HG03460 (cell line): ENCODE measurements at regions not wholly inside any gene's neighbourhood (a gene's known extent, or its start where the extent isn't known, plus 50 kb on each side); places are given as distances from the start of the nearest gene placed in this dataset.

Experiments used
- ATAC-seq: cut with Tn5 transposase; IDR thresholded peaks from one replicate; pipeline ENCODE4 v1.9.1; 2021; ENCODE audit not compliant: unreplicated experiment

DNA sequence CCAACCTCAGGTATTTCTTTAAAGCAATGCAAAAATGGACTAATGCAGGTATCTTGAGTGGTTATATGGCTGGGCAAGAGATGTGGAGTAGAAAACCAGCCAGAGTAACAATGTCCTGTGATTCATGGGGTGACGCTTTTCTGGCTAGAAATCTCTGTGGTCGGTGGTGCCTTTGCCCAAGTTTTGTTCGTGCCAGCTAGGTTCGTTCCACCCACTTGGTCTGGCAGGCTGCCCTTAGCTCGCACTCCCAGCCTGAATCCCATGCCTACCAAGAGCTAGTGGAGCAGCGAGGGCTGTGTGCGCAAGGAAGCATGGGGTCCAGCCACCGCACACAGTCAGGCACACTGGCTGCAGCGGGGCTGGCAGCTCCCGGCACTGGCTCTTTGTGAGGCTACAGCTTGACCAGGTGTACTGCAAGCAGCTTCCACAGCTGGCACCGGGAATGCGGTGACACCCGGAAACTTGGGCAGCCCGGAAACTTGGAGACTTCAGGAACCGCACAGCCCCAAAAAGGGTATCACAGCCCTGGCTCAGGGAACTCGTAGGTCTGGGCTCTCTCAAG is 349.6 kb upstream of the PCDH20 start:
- ATAC-seq, result no peak

DNA sequence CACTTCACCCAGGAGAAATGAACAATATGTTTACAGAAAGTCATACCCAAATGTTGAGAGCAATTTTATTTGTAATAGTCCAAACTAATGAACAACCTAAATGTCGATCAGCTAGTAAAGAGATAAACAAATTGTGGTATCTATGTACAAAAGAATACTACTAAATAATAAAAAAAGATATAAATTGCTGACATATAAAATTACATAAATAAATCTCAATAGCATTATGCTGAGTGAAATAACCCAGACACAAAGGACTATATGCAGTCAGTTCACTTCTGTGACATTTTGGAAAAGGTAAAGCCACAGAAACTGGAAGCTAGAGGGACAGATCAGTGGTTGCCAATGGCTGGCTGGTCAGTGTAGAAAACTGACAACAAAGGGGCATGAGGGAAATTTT is 346.0 kb upstream of the PCDH20 start:
- ATAC-seq, result no peak

DNA sequence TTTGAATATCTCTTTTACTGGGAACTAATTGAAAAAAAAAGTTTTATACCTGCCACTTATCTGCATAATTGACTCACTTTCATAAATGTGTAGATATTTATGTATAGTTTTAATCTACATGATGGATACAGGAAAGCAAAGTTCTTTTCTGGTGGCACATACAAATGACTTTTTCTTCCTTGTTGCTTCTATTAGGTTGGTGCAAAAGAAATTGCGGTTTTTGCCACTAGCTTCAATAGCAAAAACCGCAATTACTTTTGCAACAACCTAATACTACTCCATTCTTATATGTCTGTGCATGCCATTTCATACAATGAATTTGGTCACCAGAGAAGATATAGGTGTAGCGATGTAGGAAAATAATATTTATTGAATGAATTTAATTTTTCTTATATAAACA is 344.5 kb upstream of the PCDH20 start:
- ATAC-seq, result no peak

DNA sequence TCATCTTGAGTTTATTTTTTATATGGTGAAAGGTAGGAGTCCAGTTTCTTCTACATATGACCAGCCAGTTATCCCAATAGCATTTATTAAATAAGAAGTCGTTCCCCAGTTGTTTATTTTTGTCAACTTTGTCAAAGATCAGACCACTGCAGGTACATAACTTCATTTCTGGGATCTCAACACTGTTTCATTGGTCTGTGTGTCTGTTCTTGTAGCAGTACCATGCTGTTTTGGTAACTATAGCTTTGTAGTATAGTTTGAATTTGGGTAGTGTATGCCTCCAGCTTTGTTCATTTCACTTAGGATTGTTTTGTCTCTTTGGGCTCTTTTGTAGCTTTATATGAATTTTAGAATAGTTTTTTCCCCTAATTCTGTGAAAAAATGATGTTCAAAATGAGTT is 340.4 kb upstream of the PCDH20 start:
- ATAC-seq, result no peak

DNA sequence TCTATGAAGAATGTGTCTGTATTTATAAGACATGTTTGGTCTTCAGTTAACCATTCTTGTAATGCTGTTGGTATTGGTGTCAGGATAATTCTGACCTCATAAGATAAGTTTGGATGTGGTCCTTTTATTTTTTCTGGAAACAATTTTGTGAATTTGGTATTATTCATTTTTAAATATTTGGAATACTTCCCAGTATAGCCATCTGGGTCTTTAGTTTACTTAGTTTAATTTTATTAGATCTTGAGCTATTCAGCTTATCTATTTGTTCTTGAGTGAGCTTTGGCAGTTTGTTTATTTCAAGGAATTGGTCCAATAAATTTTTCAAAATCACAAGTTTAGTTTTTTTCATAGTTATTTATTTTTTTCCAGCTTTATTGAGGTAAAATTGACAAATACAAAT is 335.4 kb upstream of the PCDH20 start:
- ATAC-seq, result no peak

DNA sequence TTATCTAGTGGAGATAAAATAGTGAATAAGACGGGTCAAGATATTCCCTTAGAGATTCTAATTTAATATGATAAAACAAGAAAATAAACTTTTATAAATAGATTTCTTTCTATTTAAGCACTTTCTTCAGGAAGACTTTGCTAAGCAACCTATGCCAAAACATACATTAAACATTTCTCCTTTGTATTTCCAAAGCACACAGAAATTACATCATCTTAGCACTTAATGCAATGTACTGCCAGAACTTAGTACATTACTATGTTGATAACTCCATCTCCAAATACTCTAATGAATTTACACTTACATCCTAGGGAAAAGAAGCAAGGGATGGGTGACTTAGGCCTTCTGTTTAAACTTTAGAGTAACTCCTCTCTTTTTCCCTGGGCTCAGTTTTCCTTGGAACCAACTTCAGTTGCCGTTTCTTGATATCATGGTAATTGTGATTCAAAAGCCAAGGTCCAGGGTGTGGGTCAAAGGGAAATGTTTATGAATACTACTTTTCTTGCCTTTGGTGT is 322.6 kb upstream of the PCDH20 start:
- no peak for ATAC-seq

DNA sequence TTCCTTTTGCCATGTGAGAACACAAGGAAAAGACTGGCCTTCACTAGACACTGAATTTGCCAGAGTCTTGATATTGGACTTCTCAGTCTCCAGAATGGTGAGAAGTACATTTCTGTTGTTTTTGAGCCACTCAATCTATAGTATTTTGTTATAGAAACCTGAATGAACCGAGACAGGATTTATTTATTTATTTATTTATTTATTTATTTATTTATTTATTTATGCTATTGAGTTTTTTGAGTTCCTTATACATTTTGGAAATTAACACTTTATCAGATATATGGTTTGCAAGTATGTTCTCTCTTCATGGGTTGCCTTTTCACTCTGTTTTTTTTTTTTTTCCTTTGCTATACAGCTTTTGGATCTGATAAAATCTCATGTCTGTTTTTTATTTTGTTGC is 319.0 kb upstream of the PCDH20 start:
- no peak for ATAC-seq

DNA sequence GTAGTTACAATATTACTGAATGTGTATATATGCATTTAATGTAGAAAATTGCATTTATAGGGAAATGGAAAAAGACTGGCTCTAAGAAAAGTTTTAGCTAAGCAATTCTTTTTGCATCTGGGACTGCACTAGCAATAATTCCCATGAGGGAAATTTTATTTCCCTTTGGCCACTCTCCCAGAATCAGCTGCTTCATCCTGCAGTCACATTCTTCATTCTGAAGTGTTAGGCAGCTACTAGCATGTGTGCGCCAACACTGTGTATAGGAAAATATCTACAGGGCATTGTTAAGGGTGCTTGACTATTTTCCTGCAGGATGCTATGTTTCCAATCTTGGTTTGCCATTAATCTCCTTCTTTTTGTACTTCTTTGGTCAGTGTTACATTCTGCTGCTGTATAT is 312.8 kb upstream of the PCDH20 start:
- ATAC-seq, result no peak

DNA sequence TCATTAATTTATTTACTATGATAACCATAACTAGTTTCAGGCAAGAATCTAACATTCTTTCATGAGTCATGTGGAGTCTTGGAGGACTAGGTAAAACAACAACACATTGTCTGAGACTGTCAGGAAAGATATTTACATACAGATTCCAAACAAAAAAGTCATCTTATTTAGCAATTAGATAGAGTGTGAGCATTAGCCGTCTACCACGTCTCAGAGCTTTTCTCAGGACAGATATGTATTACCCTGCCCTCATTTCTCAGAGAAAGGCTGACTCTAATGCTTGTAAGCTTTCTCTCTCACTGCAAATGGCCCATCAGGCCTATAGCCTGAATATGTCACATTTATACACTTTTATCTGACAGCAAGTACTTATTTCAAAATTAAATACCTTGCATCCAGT is 312.1 kb upstream of the PCDH20 start:
- ATAC-seq, result no peak

DNA sequence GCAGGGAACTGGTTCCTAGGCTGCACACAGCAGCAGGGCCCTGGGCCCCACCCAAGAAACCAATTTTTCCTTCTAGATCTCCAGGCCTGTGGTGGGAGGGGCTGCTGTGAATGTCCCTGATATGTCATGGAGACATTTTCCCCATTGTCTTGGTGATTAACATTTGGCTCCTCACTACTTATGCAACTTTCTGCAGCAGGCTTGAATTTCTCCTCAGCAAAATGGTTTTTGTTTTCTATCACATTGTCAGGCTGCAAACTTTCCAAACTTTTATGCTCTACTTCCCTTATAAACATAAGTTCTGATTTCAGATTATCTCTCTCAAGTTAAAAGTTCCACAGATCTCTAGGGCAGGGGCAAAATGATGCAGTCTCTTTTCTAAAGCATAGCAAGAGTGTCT is 310.2 kb upstream of the PCDH20 start:
- ATAC-seq, result no peak

DNA sequence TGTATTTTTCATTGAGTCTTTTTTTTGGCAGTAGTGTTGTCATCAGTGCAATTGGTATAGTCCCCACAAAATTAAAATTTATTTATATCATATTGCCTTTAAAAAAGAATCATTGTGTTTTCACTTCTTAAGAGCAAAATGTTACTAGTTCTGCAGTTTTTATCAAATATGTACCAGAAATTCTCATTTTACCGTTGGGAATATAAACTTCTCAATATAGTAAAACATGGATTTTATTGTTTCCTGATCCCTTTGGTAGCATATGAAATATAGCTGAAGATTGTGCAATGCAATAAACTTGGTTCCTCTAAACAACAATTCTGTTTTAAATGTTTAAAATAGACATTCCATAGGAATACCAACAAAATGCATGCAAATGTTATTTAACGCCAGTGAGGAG is 306.5 kb upstream of the PCDH20 start:
- ATAC-seq, result no peak

DNA sequence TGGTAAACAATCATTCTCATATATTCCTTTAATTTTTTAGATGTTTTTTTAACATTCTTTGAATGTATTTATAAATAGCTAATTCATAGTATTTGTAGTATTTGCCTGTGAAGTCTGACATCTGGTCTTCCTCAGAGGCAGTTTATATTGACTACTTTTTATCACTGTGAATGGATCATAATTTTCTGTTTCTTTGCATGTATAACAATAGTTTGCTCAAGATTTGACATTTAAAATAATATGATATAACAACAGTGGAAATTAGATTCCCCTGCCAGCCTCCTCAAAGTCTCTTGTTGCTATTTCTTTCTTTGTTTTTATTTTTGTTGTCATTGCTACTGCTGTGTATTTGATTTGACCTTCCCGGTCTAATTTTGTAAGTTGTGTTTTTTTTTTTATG is 297.0 kb upstream of the PCDH20 start:
- ATAC-seq, result no peak

DNA sequence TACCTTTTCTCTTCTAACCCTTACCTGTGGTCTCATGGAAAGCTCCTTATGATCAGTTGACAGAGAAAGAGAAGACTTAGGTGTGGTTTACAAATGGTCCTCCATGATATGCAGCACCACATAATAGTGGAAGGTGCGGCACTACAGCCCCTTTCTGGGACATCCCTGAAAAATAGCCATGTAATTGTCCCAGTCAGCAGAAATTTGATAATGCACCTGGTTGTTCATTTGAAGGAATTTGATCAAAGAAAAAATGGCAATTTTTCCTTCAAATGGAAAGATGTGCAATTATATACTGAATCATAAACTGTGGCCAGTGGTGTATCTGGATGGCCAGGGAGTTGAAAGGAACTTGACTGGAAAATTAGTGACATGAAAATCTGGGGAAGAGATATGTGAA is 293.6 kb upstream of the PCDH20 start:
- ATAC-seq, result no peak

DNA sequence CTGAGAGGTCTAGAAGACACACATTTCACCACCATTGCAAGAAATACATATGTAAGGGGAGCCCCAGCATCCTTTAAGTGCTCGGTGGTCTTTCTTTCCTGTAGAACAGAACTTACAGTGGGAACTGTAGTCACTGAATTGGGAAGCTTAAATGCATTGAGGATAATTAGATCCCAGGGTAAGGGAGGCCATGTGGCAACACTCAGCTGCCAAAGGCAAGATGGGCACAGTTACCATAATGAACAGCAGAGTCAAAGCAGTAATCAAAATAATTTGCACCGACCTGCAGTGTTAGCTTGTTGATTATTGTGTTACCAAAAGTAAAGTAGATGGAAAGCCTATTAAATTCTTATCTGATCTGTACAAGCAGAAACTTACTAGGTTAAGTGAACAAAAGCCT is 291.2 kb upstream of the PCDH20 start:
- ATAC-seq, result no peak

DNA sequence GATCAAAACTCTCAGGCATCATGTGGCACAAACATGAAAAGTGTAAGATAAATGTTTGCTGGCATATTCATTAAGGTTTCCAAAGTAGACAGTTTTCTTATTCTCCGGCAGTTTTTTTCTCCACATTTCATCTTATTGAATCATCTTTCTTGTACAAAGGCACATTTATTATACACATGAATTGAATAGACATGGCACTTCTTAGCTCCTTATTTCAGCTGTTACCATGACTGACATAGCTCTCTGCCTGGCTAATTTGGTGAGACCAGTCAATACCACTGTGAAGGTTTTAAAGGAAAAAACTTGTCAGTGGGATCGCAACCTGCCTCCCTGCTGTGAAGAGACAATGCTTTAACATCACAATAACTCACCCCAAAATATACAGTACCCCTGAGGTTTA is 285.0 kb upstream of the PCDH20 start:
- no peak for ATAC-seq

DNA sequence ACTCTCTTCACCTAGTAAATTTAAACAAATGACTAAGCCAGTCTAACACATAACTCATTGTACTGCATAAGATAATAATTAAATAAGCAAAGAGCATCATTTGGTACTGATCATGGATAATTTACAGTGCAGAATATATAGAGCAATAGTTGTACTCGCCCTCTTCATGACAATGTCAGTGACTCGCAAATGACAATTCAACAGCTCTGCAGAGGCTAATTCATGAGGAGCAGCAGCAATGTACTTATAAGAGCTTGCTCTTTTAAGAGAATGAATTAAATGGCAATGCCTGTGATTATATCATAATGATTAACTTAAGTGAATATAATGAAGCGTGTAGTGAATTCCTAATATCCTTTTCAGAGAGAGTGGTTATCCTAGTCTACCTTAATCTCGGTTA is 284.5 kb upstream of the PCDH20 start:
- ATAC-seq, result no peak

DNA sequence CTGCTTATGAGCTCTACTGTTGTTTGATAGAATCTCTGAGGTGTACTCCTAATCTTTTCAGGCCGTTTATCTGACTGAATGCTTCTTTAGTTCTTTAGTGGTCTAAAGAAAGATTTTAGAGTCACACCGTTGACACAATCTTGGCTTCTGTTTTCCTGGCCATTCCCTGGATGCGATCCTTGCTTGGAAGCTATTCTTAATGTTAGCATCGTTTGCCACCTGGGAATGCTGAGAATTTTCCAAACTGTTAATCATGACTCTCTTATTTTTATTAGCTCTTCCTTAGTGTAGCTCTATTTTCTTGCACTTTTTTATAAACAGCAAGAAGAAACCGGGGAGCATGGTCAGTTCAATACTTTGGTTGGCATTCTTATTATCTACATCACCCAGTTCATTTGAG is 281.0 kb upstream of the PCDH20 start:
- ATAC-seq, result no peak

DNA sequence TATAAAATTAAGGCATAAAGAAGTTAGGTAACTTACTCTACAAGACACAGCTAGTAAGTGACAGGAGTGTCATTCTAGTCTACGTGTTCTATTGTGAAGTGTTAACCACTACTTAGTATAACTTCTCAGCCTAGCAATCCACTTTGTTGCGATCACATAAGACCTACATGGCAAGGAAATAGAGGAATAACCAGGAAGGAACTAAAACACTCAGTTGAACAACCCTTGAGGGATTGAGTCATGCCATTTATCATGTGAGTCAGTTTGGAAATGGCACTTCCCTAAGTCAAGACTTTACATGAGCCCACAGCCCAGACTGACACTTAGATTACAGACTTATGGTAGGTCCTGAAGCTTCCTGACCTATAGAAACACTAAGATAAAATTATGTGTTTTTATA is 279.5 kb upstream of the PCDH20 start:
- ATAC-seq, result no peak

DNA sequence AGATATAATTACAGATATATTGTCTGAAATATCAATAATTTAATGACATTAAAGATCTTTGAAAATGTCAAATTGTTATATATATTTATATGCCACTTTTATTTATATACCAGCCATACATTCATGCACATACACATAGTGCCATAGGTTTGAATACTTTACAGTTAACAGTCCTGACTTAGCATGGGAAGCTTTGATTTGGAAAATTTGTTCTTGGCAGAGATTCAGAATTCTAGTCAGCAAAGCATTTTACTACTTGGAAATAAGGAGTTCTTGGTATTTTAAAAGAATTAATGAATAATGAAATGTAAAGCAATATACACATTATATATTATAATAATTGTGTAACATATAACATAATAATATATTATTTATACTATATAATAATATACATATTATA is 277.0 kb upstream of the PCDH20 start:
- ATAC-seq, result no peak

DNA sequence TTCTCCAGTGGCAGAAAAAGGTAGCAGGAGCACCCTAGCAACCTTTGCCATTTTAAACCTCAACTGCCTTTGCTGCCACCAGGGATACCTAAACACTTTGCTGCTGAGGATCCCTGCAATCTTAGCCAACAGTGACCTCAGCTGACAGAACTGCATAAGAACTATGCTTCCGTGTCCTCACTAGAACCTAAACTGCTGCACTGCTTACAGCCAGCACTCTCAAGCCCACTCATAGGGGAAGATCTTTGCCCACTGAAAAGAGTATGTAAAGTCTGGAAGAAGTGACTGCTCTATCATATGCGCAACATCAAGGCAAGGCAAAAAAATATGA is 270.0 kb upstream of the PCDH20 start:
- ATAC-seq, result no peak

DNA sequence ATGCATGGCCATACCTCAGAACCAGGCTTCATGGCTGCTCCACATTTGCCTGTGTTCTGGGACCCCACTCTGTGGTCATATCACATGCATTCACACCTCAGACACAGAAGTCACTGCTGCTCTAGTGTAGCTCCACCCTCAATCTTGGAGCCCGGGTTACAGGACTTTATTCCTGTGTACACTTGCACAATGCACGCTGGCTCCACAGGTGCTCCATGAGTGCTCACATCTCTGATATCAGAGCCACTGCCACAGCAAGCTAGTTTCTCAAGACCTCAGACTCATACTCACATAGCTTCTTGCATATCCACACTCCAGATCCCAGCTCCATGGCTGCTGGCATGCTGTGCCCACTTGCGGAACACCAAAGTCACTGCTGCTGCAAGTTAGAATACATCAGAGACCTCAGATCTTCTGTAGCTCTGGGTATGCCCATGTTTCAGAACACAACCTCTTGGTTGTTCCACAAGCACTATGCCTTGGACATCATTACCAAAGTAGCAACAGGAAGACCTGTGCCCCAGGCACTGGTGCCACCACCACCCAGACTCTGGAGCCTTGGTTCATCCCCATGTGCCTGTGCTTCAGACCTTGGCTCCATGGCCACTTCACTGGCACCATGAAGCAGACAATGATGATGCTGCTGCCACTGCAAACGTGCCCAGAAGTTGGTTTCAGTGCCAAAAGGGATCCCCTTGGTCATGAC is 269.5 kb upstream of the PCDH20 start:
- no peak for ATAC-seq

DNA sequence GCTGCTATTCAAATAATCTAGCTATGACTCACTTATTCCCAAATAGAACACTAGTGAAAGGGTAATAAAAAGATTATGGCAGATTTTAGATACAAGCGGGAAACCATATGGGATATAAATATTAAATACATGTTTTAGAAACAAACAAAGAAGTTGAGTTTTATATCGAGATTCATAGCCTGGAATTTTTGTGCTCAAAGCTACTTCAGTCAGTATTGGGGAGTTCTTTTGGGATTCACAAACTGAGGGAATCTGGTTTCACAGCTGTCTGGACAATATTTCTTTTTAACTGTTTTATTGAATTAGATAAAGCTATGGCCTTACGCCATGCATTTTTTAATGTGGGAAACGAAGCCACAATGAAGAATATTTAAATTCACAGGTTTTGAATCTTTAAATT is 257.1 kb upstream of the PCDH20 start:
- no peak for ATAC-seq
